H1 (cell line): ENCODE measurements at regions not wholly inside any gene's neighbourhood (a gene's known extent, or its start where the extent isn't known, plus 50 kb on each side); places are given as distances from the start of the nearest gene placed in this dataset.

Experiments
- CTCF ChIA-PET: fragments of 300-600 bp; sonication (Branson Sonifier 250); formaldehyde crosslinking; loops from one replicate; lab custom pipeline; 2021; ENCODE audit not compliant: partially characterized antibody; lab: Charles Lee
- POLR2A ChIA-PET: fragments of 300-600 bp; sonication (Branson Sonifier 250); formaldehyde crosslinking; loops from one replicate; lab custom pipeline; 2021; ENCODE audit warnings: inconsistent platforms; ENCODE audit not compliant: partially characterized antibody; lab: Charles Lee
- DNase-seq, 2 experiments: peaks; one replicate each; pipeline versions ENCODE4 v3.0.0 to v3.0.0-alpha.2; 2010 to 2022; ENCODE audit warnings: low spot score in 2 of 2, low read depth in 1 of 2, mixed read lengths in 1 of 2
- FAIRE-seq: peaks from 2 replicates; lab custom pipeline; 2011; peaks lifted over from hg19 to GRCh38; lab: Jason Lieb, UNC
- H2AFZ ChIP-seq: 2 replicates; pipeline ENCODE4 v1.8.1; 2012; ENCODE audit warnings: low read length, inconsistent platforms
- H2AK5ac ChIP-seq: 2 replicates; pipeline ENCODE4 v1.6.1; 2013; ENCODE audit warnings: low read depth, low read length
- H2BK120ac ChIP-seq: replicated peaks from 2 replicates; pipeline ENCODE3; 2013; ENCODE audit warnings: low read depth, low read length, inconsistent platforms
- H2BK12ac ChIP-seq: 2 replicates; pipeline ENCODE4 v1.6.1; 2013; ENCODE audit warnings: low read depth, low read length
- H2BK15ac ChIP-seq: 2 replicates; pipeline ENCODE4 v1.6.1; 2013; ENCODE audit warnings: low read length
- H2BK20ac ChIP-seq: 2 replicates; pipeline ENCODE4 v1.6.1; 2013; ENCODE audit warnings: low read length
- H2BK5ac ChIP-seq: 2 replicates; pipeline ENCODE4 v1.6.1; 2013; ENCODE audit warnings: low read depth, low read length
- H3K14ac ChIP-seq: 2 replicates; pipeline ENCODE4 v1.6.1; 2013; ENCODE audit warnings: inconsistent platforms; ENCODE audit not compliant: insufficient read length
- H3K18ac ChIP-seq: 2 replicates; pipeline ENCODE4 v1.6.1; 2013; ENCODE audit warnings: low read length; ENCODE audit errors: extremely low read depth
- H3K23ac ChIP-seq: 2 replicates; pipeline ENCODE4 v1.6.1; 2013; ENCODE audit warnings: inconsistent platforms; ENCODE audit not compliant: insufficient read length
- H3K23me2 ChIP-seq: 2 replicates; pipeline ENCODE4 v1.6.1; 2013; ENCODE audit warnings: low read depth, low read length
- H3K27ac ChIP-seq: 2 replicates; pipeline ENCODE4 v1.6.1; 2011; ENCODE audit warnings: low read depth, low read length, inconsistent platforms
- H3K27me3 ChIP-seq, 4 experiments: replicated peaks in 1 of 4; 1 replicate in 1 of 4; 2 replicates in 3 of 4; pipeline versions ENCODE4 v1.6.1 to v1.8.1; 2011 to 2013; ENCODE audit warnings: low read length in 3 of 4, mild to moderate bottlenecking in 3 of 4, inconsistent platforms in 2 of 4, mixed read lengths in 2 of 4, moderate library complexity in 1 of 4; ENCODE audit not compliant: control insufficient read depth in 3 of 4, insufficient read depth in 3 of 4; ENCODE audit errors: extremely low read depth in 1 of 4
- H3K36me3 ChIP-seq, 4 experiments: 2 replicates each; pipeline versions ENCODE4 v1.6.1 to v1.8.1; 2011 to 2013; ENCODE audit warnings: mild to moderate bottlenecking in 4 of 4, low read length in 3 of 4, moderate library complexity in 2 of 4, control low read depth in 1 of 4, inconsistent platforms in 1 of 4; ENCODE audit not compliant: insufficient read depth in 4 of 4, control insufficient read depth in 2 of 4
- H3K4ac ChIP-seq: replicated peaks from 2 replicates; pipeline ENCODE3; 2013; ENCODE audit warnings: low read length, low read depth, mixed read lengths, inconsistent platforms; ENCODE audit not compliant: insufficient read length
- H3K4me1 ChIP-seq, 4 experiments: replicated peaks in 1 of 4; 1 replicate in 1 of 4; 2 replicates in 3 of 4; pipeline versions ENCODE4 v1.6.1 to v1.8.1; 2011 to 2013; ENCODE audit warnings: low read length in 3 of 4, inconsistent platforms in 2 of 4, mixed read lengths in 1 of 4; ENCODE audit not compliant: insufficient read depth in 4 of 4, control insufficient read depth in 3 of 4
- H3K4me2 ChIP-seq, 2 experiments: 2 replicates each; pipeline versions ENCODE4 v1.6.1 to v1.8.1; 2011 to 2013; ENCODE audit warnings: low read depth in 2 of 2, low read length in 2 of 2, control low read depth in 1 of 2, inconsistent platforms in 1 of 2, mild to moderate bottlenecking in 1 of 2; ENCODE audit not compliant: insufficient read depth in 1 of 2
- H3K4me3 ChIP-seq, 4 experiments: fragments of 200-600, 300-600 bp in 1 of 4; sonication (generic), shearing (Covaris generic), sonication (Bioruptor Twin) in 1 of 4; 2 replicates each; pipeline versions ENCODE4 v1.5.1 to v1.8.1; 2011 to 2016; ENCODE audit warnings: low read length in 4 of 4, low read depth in 3 of 4, control low read depth in 2 of 4, inconsistent platforms in 2 of 4, mild to moderate bottlenecking in 2 of 4, mixed read lengths in 1 of 4, moderate library complexity in 1 of 4; ENCODE audit not compliant: insufficient read depth in 2 of 4; ENCODE audit errors: extremely low read depth in 1 of 4
- H3K56ac ChIP-seq: replicated peaks from 2 replicates; pipeline ENCODE3; 2013; ENCODE audit warnings: low read depth, mild to moderate bottlenecking, mixed read lengths, low read length, inconsistent platforms; ENCODE audit not compliant: insufficient read length
- H3K79me1 ChIP-seq: 2 replicates; pipeline ENCODE4 v1.6.1; 2013; ENCODE audit warnings: low read depth, low read length, control low read depth
- H3K79me2 ChIP-seq, 2 experiments: 2 replicates each; pipeline versions ENCODE4 v1.6.1 to v1.8.1; 2012 to 2013; ENCODE audit warnings: low read length in 2 of 2, mild to moderate bottlenecking in 2 of 2, inconsistent platforms in 1 of 2; ENCODE audit not compliant: insufficient read depth in 2 of 2, control insufficient read depth in 1 of 2
- H3K9ac ChIP-seq, 4 experiments: replicated peaks in 1 of 4; 1 replicate in 1 of 4; 2 replicates in 3 of 4; pipeline versions ENCODE4 v1.6.1 to v1.8.1; 2011 to 2013; ENCODE audit warnings: low read depth in 3 of 4, low read length in 3 of 4, control low read depth in 2 of 4, mild to moderate bottlenecking in 2 of 4, moderate library complexity in 2 of 4, inconsistent platforms in 1 of 4; ENCODE audit errors: extremely low read depth in 1 of 4
- H3K9me3 ChIP-seq, 2 experiments: 2 replicates each; pipeline versions ENCODE4 v1.6.1 to v1.8.1; 2012 to 2013; ENCODE audit warnings: mild to moderate bottlenecking in 2 of 2, moderate library complexity in 2 of 2, control low read depth in 1 of 2, inconsistent platforms in 1 of 2, low read depth in 1 of 2, low read length in 1 of 2, mixed read lengths in 1 of 2; ENCODE audit not compliant: insufficient read depth in 2 of 2
- H4K20me1 ChIP-seq, 2 experiments: replicated peaks in 1 of 2; 2 replicates each; pipeline versions ENCODE3 to v1.8.1; 2011 to 2013; ENCODE audit warnings: inconsistent platforms in 2 of 2, low read length in 2 of 2, mild to moderate bottlenecking in 1 of 2; ENCODE audit not compliant: insufficient read depth in 2 of 2, control insufficient read depth in 1 of 2
- H4K5ac ChIP-seq: 2 replicates; pipeline ENCODE4 v1.6.1; 2013; ENCODE audit warnings: low read length, low read depth, mixed read lengths, inconsistent platforms; ENCODE audit not compliant: insufficient read length
- H4K8ac ChIP-seq: 2 replicates; pipeline ENCODE4 v1.8.0; 2013; ENCODE audit warnings: mild to moderate bottlenecking, moderate library complexity, low read length, inconsistent platforms; ENCODE audit not compliant: insufficient read depth; ENCODE audit errors: extremely low read depth
- H4K91ac ChIP-seq: replicated peaks from 2 replicates; pipeline ENCODE3; 2013; ENCODE audit warnings: low read length, mixed read lengths, inconsistent platforms; ENCODE audit not compliant: insufficient read length
- ASH2L ChIP-seq: fragments of 200-600, 300-600 bp; sonication (generic); IDR thresholded peaks from one replicate; pipeline ENCODE4 v1.7.1; 2017; ENCODE audit warnings: low read length
- ATF3 ChIP-seq: IDR thresholded peaks from 2 replicates; pipeline ENCODE4 v1.6.1; 2011; ENCODE audit warnings: low read depth, mild to moderate bottlenecking, low read length; ENCODE audit not compliant: insufficient read depth
- BACH1 ChIP-seq: IDR thresholded peaks from 2 replicates; pipeline ENCODE4 v1.6.1; 2012; ENCODE audit warnings: low read length, improper control_type of control experiment
- BCL11A ChIP-seq, 2 experiments: IDR thresholded peaks; one replicate each; pipeline ENCODE4 v1.6.1; 2011; ENCODE audit warnings: low read depth in 2 of 2, low read length in 2 of 2, mild to moderate bottlenecking in 2 of 2
- CHD2 ChIP-seq: IDR thresholded peaks from 2 replicates; pipeline ENCODE4 v1.6.1; 2012; ENCODE audit warnings: low read length, improper control_type of control experiment
- CREB1 ChIP-seq: IDR thresholded peaks from 2 replicates; pipeline ENCODE4 v1.6.1; 2012; ENCODE audit warnings: inconsistent platforms
- MAX ChIP-seq: IDR thresholded peaks from 2 replicates; pipeline ENCODE4 v1.6.1; 2012; ENCODE audit warnings: inconsistent platforms
- NRF1 ChIP-seq: IDR thresholded peaks from 2 replicates; pipeline ENCODE4 v1.6.1; 2011; ENCODE audit warnings: mild to moderate bottlenecking, low read depth, low read length, improper control_type of control experiment
- POU5F1 ChIP-seq: IDR thresholded peaks from 2 replicates; pipeline ENCODE4 v1.6.1; 2011; ENCODE audit warnings: low read depth, mild to moderate bottlenecking, low read length, moderate library complexity
- RXRA ChIP-seq: IDR thresholded peaks from 2 replicates; pipeline ENCODE4 v1.6.1; 2011; ENCODE audit warnings: low read depth, mild to moderate bottlenecking, low read length, moderate library complexity; ENCODE audit not compliant: insufficient read depth
- SAP30 ChIP-seq: fragments of 300-600 bp; sonication (generic); IDR thresholded peaks from 2 replicates; pipeline ENCODE4 v1.7.1; 2012; ENCODE audit warnings: low read length, moderate library complexity, mild to moderate bottlenecking, inconsistent platforms; ENCODE audit not compliant: insufficient read depth, insufficient replicate concordance
- SIN3A ChIP-seq, 2 experiments: IDR thresholded peaks in 1 of 2; conservative IDR thresholded peaks in 1 of 2; 2 replicates each; pipeline ENCODE4 v1.6.1; 2011 to 2012; ENCODE audit warnings: low read length in 2 of 2, improper control_type of control experiment in 1 of 2, low read depth in 1 of 2, mild to moderate bottlenecking in 1 of 2
- SIRT6 ChIP-seq: IDR thresholded peaks from one replicate; pipeline ENCODE4 v1.7.1; 2012; ENCODE audit warnings: low read length, inconsistent platforms
- SUZ12 ChIP-seq: fragments of 200-600 bp; sonication (generic); IDR thresholded peaks from 2 replicates; pipeline ENCODE4 v1.6.1; 2012; ENCODE audit warnings: mild to moderate bottlenecking, inconsistent platforms, low read length, moderate library complexity, mixed read lengths
- TBP ChIP-seq: IDR thresholded peaks from 2 replicates; pipeline ENCODE4 v1.6.1; 2011; ENCODE audit warnings: low read depth, low read length, improper control_type of control experiment
- WGBS, 2 experiments: shearing (Covaris generic) in 1 of 2; methylation state at CpG; one replicate each; pipeline versions ENCODE4 v1.1.6 to v1.1.7; 2013 to 2015; ENCODE audit warnings: low lambda C conversion rate in 2 of 2, mixed read lengths in 2 of 2, inconsistent platforms in 1 of 2, low coverage in 1 of 2, missing lambda C conversion rate in 1 of 2; ENCODE audit not compliant: insufficient replicate concordance in 2 of 2, insufficient coverage in 1 of 2, insufficient read length in 1 of 2; ENCODE audit errors: extremely low coverage in 1 of 2, missing lambda C conversion rate in 1 of 2; 5-methylcytosine and 5-hydroxymethylcytosine counted together

GRCh38 chr7:18198868-18199267 is 171.2 kb upstream of the PRPS1L1 start:
- H3K27me3 ChIP-seq: no peaks in the 10 kb centered on the region
- no peak overlapping the region for H2BK15ac ChIP-seq
- no peak overlapping the region for H3K4ac ChIP-seq
- no peak for DNase-seq
- no peak overlapping the region for H3K18ac ChIP-seq
- no peaks in the 10 kb centered on the region; the same call in 1 of the 2 replicates for H3K23me2 ChIP-seq
- H3K9ac ChIP-seq: no peak overlapping the region
- H3K27ac ChIP-seq: no peak overlapping the region
- no peaks in the 10 kb centered on the region for H3K79me1 ChIP-seq
- H3K4me3 ChIP-seq: no peak overlapping the region
- WGBS, 2 experiments: 78% methylated on average over 1 of the region's 1 CpG; no CpG with 5 or more reads in 1 of the 2 experiments
- POLR2A ChIA-PET: no interaction called here
- H4K8ac ChIP-seq: no peak overlapping the region
- FAIRE-seq: no peak
- H3K14ac ChIP-seq: no peak overlapping the region
- CTCF ChIA-PET: no interaction called here
- no peak overlapping the region for H2BK5ac ChIP-seq
- H3K4me2 ChIP-seq: no peak overlapping the region
- H2BK20ac ChIP-seq: no peak overlapping the region
- H4K91ac ChIP-seq: no peak overlapping the region
- no peaks in the 10 kb centered on the region for H4K20me1 ChIP-seq
- H3K23ac ChIP-seq: no peak overlapping the region
- no peak overlapping the region for H4K5ac ChIP-seq
- H3K36me3 ChIP-seq: no peaks in the 10 kb centered on the region
- H2BK120ac ChIP-seq: no peak overlapping the region
- no peaks in the 10 kb centered on the region for H3K4me1 ChIP-seq
- H3K9me3 ChIP-seq: no peaks in the 10 kb centered on the region
- no peak for TF ChIP-seq SIN3A (conservative IDR thresholded peaks at IDR 0.05 in 1 of 2, IDR thresholded peaks at IDR 0.05 in 1 of 2; ENCODE audit: low read depth in 1 of 2, low read length in 2 of 2)
- TF ChIP-seq SUZ12: no peak
- TF ChIP-seq CREB1: no peak
- no peak for TF ChIP-seq ATF3
- TF ChIP-seq TBP: no peak
- TF ChIP-seq SIRT6: no peak
- no peak for TF ChIP-seq POU5F1
- no peak for TF ChIP-seq MAX
- no peak for TF ChIP-seq RXRA
- no peak for TF ChIP-seq NRF1
- no peak for TF ChIP-seq BCL11A (IDR thresholded peaks at IDR 0.05; ENCODE audit: low read depth in 2 of 2, low read length in 2 of 2)
- no peak for TF ChIP-seq BACH1
- TF ChIP-seq ASH2L: no peak
- TF ChIP-seq SAP30: no peak
- TF ChIP-seq CHD2: no peak
- no peak overlapping the region for H3K56ac ChIP-seq
- H2BK12ac ChIP-seq: no peak overlapping the region
- H2AFZ ChIP-seq: no peak overlapping the region
- H2AK5ac ChIP-seq: no peak overlapping the region
- no peaks in the 10 kb centered on the region for H3K79me2 ChIP-seq
